HPDE6-E6E7 (cell line): ENCODE measurements at regions not wholly inside any gene's neighbourhood (a gene's known extent, or its start where the extent isn't known, plus 50 kb on each side); places are given as distances from the start of the nearest gene placed in this dataset.
"Not testable (repeated sequence)": the region's sequence is repeated elsewhere in the genome, so short reads cannot be mapped to it uniquely, and the experiment has no call there.

Experiments
- DNase-seq: peaks from one replicate; pipeline ENCODE4 v3.0.0; 2011; ENCODE audit warnings: missing footprints; ENCODE audit errors: extremely low spot score

- DNase-seq: not testable (repeated sequence)
Observed at GRCh38 chrX:65825226-65825625, 157.8 kb downstream of the MSN start.

- DNase-seq: no peak
Observed at GRCh38 chrX:65821721-65822496, 154.5 kb downstream of the MSN start.

- not testable (repeated sequence) for DNase-seq
Observed at GRCh38 chrX:65819983-65820382, 152.5 kb downstream of the MSN start.

- DNase-seq: no peak
Observed at GRCh38 chrX:65813245-65813644, 145.8 kb downstream of the MSN start.

- no peak for DNase-seq
Observed at GRCh38 chrX:65811558-65812228, 144.2 kb downstream of the MSN start.
